NCI-H526 treated with DMSO at 0.1 percent for 48 hours (cell line): ENCODE measurements at regions not wholly inside any gene's neighbourhood (a gene's known extent, or its start where the extent isn't known, plus 50 kb on each side); places are given as distances from the start of the nearest gene placed in this dataset.

Experiments
- DNase-seq: peaks from one replicate; lab custom pipeline; 2025; lab: John Stamatoyannopoulos, UW

GRCh38 chr15:61798631-61799030 lies 261.6 kb downstream of the VPS13C start:
- DNase-seq: no peak

- no peak for DNase-seq
Observed at GRCh38 chr15:61796056-61796455, 264.2 kb downstream of the VPS13C start.

- DNase-seq: no peak
Observed at GRCh38 chr15:61794881-61795280, 265.4 kb downstream of the VPS13C start.

- DNase-seq: no peak
Observed at GRCh38 chr15:61794276-61794675, 266.0 kb downstream of the VPS13C start.

GRCh38 chr15:61784734-61785133 lies 275.5 kb downstream of the VPS13C start:
- no peak for DNase-seq

- no peak for DNase-seq
Observed at GRCh38 chr15:61780278-61780980, 279.8 kb downstream of the VPS13C start.

GRCh38 chr15:61777689-61778088 lies 282.6 kb downstream of the VPS13C start:
- no peak for DNase-seq

- DNase-seq: no peak
Observed at GRCh38 chr15:61769557-61769956, 290.7 kb downstream of the VPS13C start.

- DNase-seq: no peak
Observed at GRCh38 chr15:61768131-61768530, 292.1 kb downstream of the VPS13C start.

GRCh38 chr15:61764981-61765380 lies 295.3 kb downstream of the VPS13C start:
- no peak for DNase-seq

GRCh38 chr15:61764141-61764540 lies 296.1 kb downstream of the VPS13C start:
- no peak for DNase-seq

GRCh38 chr15:61762676-61763075 lies 297.6 kb downstream of the VPS13C start:
- DNase-seq: no peak

- no peak for DNase-seq
Observed at GRCh38 chr15:61759639-61760038, 300.6 kb downstream of the VPS13C start.

GRCh38 chr15:61756071-61756820 lies 304.0 kb downstream of the VPS13C start:
- DNase-seq: no peak

- no peak for DNase-seq
Observed at GRCh38 chr15:61755467-61755866, 304.8 kb downstream of the VPS13C start.

GRCh38 chr15:61753018-61753710 lies 307.1 kb downstream of the VPS13C start:
- no peak for DNase-seq

GRCh38 chr15:61752001-61752400 lies 308.2 kb downstream of the VPS13C start:
- DNase-seq: no peak

- no peak for DNase-seq
Observed at GRCh38 chr15:61750271-61751084, 309.8 kb downstream of the VPS13C start.

GRCh38 chr15:61749169-61749568 lies 311.1 kb downstream of the VPS13C start:
- no peak for DNase-seq

GRCh38 chr15:61748529-61748928 lies 311.7 kb downstream of the VPS13C start:
- no peak for DNase-seq

GRCh38 chr15:61746589-61746988 lies 313.7 kb downstream of the VPS13C start:
- no peak for DNase-seq

- DNase-seq: no peak
Observed at GRCh38 chr15:61743345-61743909, 316.8 kb downstream of the VPS13C start.
